ENCODE measurements at regions not wholly inside any gene's neighbourhood (a gene's known extent, or its start where the extent isn't known, plus 50 kb on each side); places are given as distances from the start of the nearest gene placed in this dataset.

DNA sequence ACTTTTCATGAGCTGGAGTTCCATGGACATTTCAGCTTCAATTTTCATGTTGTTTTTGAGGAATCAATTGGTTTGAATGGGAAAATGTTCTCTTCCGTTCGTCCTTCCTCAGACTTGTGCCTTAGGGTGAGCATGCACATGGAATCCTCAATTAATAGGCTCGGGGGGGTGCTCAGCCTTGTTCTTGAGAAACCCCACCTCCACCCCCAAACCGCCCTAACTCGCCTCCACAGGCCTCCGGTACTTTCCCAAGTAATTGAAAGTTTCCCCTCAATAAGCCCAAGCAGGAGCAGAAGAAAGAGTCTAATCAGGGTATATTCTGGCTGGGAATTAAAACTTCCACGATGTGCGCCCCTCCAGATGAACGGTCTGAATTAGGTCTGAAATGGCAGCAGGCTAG is 945.2 kb downstream of the GRID1 start:
- no peak overlapping the region for H2BK12ac ChIP-seq (ENCODE audit: insufficient read length, low read depth, low read length)
- Mint-ChIP-seq H3K36me3 (ENCODE audit: insufficient read depth in 1 of 3, low read depth in 3 of 3) (no peaks in the 10 kb centered on the region; a peak in 1 of 7 replicates), H3K4me3 (no peak overlapping the region), H3K4me1 (peaks cover 19 to 23% of the 10 kb centered on the region in 2 experiments), H3K27ac (no peak overlapping the region), H3K27me3 (ENCODE audit: low read depth) (no peaks in the 10 kb centered on the region), H3K9me3 (no peaks in the 10 kb centered on the region)
- no peaks in the 10 kb centered on the region; the same call in 1 of the 2 replicates for H3K4me1 ChIP-seq (ENCODE audit: insufficient read depth, low read length)
- no peak overlapping the region for H2BK5ac ChIP-seq (ENCODE audit: insufficient read length, low read length)
- H3K79me2 ChIP-seq (ENCODE audit: insufficient read depth, low read length), result no peaks in the 10 kb centered on the region
- H4K20me1 ChIP-seq (ENCODE audit: control insufficient read depth, insufficient read depth, insufficient read length), result no peaks in the 10 kb centered on the region
- H3K56ac ChIP-seq (ENCODE audit: insufficient read length, low read depth, low read length), result no peak overlapping the region
- H3K18ac ChIP-seq (ENCODE audit: insufficient read length, low read depth, low read length), result no peak overlapping the region
- H3K27ac ChIP-seq (ENCODE audit: insufficient read length, low read depth, low read length), result no peak overlapping the region
- no CpG with 5 or more reads among the region's 9 CpGs for WGBS (ENCODE audit: extremely low coverage, insufficient read length, low lambda C conversion rate)
- H2BK120ac ChIP-seq (ENCODE audit: low read depth, low read length, poor library complexity, severe bottlenecking), result no peak overlapping the region
- TF ChIP-seq, protein P1, sequence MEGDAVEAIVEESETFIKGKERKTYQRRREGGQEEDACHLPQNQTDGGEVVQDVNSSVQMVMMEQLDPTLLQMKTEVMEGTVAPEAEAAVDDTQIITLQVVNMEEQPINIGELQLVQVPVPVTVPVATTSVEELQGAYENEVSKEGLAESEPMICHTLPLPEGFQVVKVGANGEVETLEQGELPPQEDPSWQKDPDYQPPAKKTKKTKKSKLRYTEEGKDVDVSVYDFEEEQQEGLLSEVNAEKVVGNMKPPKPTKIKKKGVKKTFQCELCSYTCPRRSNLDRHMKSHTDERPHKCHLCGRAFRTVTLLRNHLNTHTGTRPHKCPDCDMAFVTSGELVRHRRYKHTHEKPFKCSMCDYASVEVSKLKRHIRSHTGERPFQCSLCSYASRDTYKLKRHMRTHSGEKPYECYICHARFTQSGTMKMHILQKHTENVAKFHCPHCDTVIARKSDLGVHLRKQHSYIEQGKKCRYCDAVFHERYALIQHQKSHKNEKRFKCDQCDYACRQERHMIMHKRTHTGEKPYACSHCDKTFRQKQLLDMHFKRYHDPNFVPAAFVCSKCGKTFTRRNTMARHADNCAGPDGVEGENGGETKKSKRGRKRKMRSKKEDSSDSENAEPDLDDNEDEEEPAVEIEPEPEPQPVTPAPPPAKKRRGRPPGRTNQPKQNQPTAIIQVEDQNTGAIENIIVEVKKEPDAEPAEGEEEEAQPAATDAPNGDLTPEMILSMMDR (conservative IDR thresholded peaks at IDR 0.05), result no peak
- H3T11ph ChIP-seq (ENCODE audit: low read length), result no peak overlapping the region
- no peak overlapping the region for H3K9ac ChIP-seq (ENCODE audit: extremely low read depth, insufficient read length, low read length)
- H3K14ac ChIP-seq (ENCODE audit: insufficient read depth, low read length), result no peak overlapping the region
- H2BK15ac ChIP-seq (ENCODE audit: low read depth, low read length), result no peak overlapping the region
- no peak overlapping the region for H2AFZ ChIP-seq (ENCODE audit: low read length)
- H2BK20ac ChIP-seq (ENCODE audit: low read depth, low read length, poor library complexity, severe bottlenecking), result no peak overlapping the region
- no peak overlapping the region for H3K4ac ChIP-seq (ENCODE audit: low read depth, low read length)
- H4K91ac ChIP-seq (ENCODE audit: insufficient read length, low read depth, low read length), result no peak overlapping the region
- peaks cover 5% of the 10 kb centered on the region for H3K23me2 ChIP-seq (ENCODE audit: insufficient read length, low read depth, low read length, poor library complexity, severe bottlenecking)
- H3K27me3 ChIP-seq (ENCODE audit: insufficient read depth, low read length), result no peaks in the 10 kb centered on the region
- no peaks in the 10 kb centered on the region for H3K9me3 ChIP-seq (ENCODE audit: control insufficient read depth, low read depth, low read length)
- no peak overlapping the region for H2AK5ac ChIP-seq (ENCODE audit: insufficient read length, low read length)
- H3K79me1 ChIP-seq (ENCODE audit: insufficient read depth, low read depth, low read length, poor library complexity, severe bottlenecking), result no peaks in the 10 kb centered on the region
- no peak overlapping the region for H4K8ac ChIP-seq (replicated peaks; ENCODE audit: insufficient read length, low read depth, low read length)
- DNase-seq, result no peak
- no peak overlapping the region for H3K23ac ChIP-seq (ENCODE audit: insufficient read length, low read depth, low read length)
- H4K5ac ChIP-seq (ENCODE audit: insufficient read length, low read depth, low read length), result no peak overlapping the region
- H3K4me2 ChIP-seq (ENCODE audit: insufficient read depth, insufficient read length, low read length), result no peak overlapping the region

Measured in H9 (cell line).